ENCODE measurements at regions not wholly inside any gene's neighbourhood (a gene's known extent, or its start where the extent isn't known, plus 50 kb on each side); places are given as distances from the start of the nearest gene placed in this dataset.

GRCh38 chr20:53801609-53802370 is 208.2 kb upstream of the ZNF217 start:
- H3K27me3 Mint-ChIP-seq (ENCODE audit: low read depth), result no peaks in the 10 kb centered on the region
- H2BK5ac ChIP-seq (ENCODE audit: insufficient read length, low read length), result no peak overlapping the region

More at GRCh38 chr20:53801609-53802370, 208.2 kb upstream of the ZNF217 start:
- H4K8ac ChIP-seq (replicated peaks; ENCODE audit: insufficient read length, low read depth, low read length), result no peak overlapping the region
- no peak overlapping the region for H2AFZ ChIP-seq (ENCODE audit: low read length)
- H3K4ac ChIP-seq (ENCODE audit: low read depth, low read length), result no peak overlapping the region
- no peak overlapping the region for H3K4me2 ChIP-seq (ENCODE audit: insufficient read depth, insufficient read length, low read length)
- no peaks in the 10 kb centered on the region for H3K9me3 ChIP-seq (ENCODE audit: control insufficient read depth, low read depth, low read length)
- no peaks in the 10 kb centered on the region for H3K23me2 ChIP-seq (ENCODE audit: insufficient read length, low read depth, low read length, poor library complexity, severe bottlenecking)
- no peak overlapping the region for H2BK120ac ChIP-seq (ENCODE audit: low read depth, low read length, poor library complexity, severe bottlenecking)
- H3K23ac ChIP-seq (ENCODE audit: insufficient read length, low read depth, low read length), result no peak overlapping the region
- H2BK12ac ChIP-seq (ENCODE audit: insufficient read length, low read depth, low read length), result no peak overlapping the region
- H2BK15ac ChIP-seq (ENCODE audit: low read depth, low read length), result no peak overlapping the region
- TF ChIP-seq, protein P1, sequence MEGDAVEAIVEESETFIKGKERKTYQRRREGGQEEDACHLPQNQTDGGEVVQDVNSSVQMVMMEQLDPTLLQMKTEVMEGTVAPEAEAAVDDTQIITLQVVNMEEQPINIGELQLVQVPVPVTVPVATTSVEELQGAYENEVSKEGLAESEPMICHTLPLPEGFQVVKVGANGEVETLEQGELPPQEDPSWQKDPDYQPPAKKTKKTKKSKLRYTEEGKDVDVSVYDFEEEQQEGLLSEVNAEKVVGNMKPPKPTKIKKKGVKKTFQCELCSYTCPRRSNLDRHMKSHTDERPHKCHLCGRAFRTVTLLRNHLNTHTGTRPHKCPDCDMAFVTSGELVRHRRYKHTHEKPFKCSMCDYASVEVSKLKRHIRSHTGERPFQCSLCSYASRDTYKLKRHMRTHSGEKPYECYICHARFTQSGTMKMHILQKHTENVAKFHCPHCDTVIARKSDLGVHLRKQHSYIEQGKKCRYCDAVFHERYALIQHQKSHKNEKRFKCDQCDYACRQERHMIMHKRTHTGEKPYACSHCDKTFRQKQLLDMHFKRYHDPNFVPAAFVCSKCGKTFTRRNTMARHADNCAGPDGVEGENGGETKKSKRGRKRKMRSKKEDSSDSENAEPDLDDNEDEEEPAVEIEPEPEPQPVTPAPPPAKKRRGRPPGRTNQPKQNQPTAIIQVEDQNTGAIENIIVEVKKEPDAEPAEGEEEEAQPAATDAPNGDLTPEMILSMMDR (conservative IDR thresholded peaks at IDR 0.05), result no peak
- WGBS (ENCODE audit: extremely low coverage, insufficient read length, low lambda C conversion rate), result no CpG with 5 or more reads among the region's 17 CpGs
- H3T11ph ChIP-seq (ENCODE audit: low read length), result no peak overlapping the region
- no peak overlapping the region for H4K91ac ChIP-seq (ENCODE audit: insufficient read length, low read depth, low read length)
- H3K9me3 Mint-ChIP-seq, result no peaks in the 10 kb centered on the region
- H3K56ac ChIP-seq (ENCODE audit: insufficient read length, low read depth, low read length), result no peak overlapping the region
- no peak overlapping the region for H3K14ac ChIP-seq (ENCODE audit: insufficient read depth, low read length)
- no peak overlapping the region for H3K4me3 Mint-ChIP-seq
- H4K20me1 ChIP-seq (ENCODE audit: control insufficient read depth, insufficient read depth, insufficient read length), result no peaks in the 10 kb centered on the region
- no peak overlapping the region for H3K27ac ChIP-seq (ENCODE audit: insufficient read length, low read depth, low read length)
- H2AK5ac ChIP-seq (ENCODE audit: insufficient read length, low read length), result no peak overlapping the region
- no peak overlapping the region for H3K27ac Mint-ChIP-seq
- H3K36me3 Mint-ChIP-seq (ENCODE audit: insufficient read depth in 1 of 3, low read depth in 3 of 3), result no peaks in the 10 kb centered on the region
- H3K27me3 ChIP-seq (ENCODE audit: insufficient read depth, low read length), result no peaks in the 10 kb centered on the region
- H3K79me1 ChIP-seq (ENCODE audit: insufficient read depth, low read depth, low read length, poor library complexity, severe bottlenecking), result no peaks in the 10 kb centered on the region
- no peak overlapping the region for H3K9ac ChIP-seq (ENCODE audit: extremely low read depth, insufficient read length, low read length)
- no peak overlapping the region for H2BK20ac ChIP-seq (ENCODE audit: low read depth, low read length, poor library complexity, severe bottlenecking)
- no peaks in the 10 kb centered on the region; the same call in 1 of the 2 replicates for H3K4me1 ChIP-seq (ENCODE audit: insufficient read depth, low read length)
- peaks cover 2 to 11% of the 10 kb centered on the region in 2 experiments for H3K4me1 Mint-ChIP-seq
- H3K79me2 ChIP-seq (ENCODE audit: insufficient read depth, low read length), result no peaks in the 10 kb centered on the region
- DNase-seq, result no peak
- H3K18ac ChIP-seq (ENCODE audit: insufficient read length, low read depth, low read length), result no peak overlapping the region
- H4K5ac ChIP-seq (ENCODE audit: insufficient read length, low read depth, low read length), result no peak overlapping the region
